ENCODE measurements at regions not wholly inside any gene's neighbourhood (a gene's known extent, or its start where the extent isn't known, plus 50 kb on each side); places are given as distances from the start of the nearest gene placed in this dataset.

DNA sequence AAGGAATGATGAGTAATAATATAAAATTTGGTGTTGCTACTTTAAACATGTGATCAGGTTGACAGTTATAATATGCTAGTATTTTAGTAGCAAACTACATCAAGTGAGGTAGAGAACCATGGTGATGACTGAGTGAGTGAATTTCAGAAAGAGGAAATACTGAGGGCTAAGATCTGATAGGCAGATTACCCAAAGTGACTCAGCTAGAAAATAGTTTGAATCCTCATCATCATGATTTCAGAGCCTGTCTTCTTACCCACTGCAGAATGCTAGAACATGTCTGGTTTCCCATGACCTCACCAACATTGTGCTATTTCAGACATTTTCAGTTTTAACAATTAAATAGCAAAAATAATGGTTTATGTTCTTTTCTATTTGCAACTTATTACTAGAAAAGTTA, 602.1 kb downstream of the TAF11L14 start:
- no peak for DNase-seq (ENCODE audit: extremely low spot score)
- CTCF ChIA-PET = no interaction called here
- POLR2A ChIA-PET = no interaction called here
- TF ChIP-seq, protein P1, sequence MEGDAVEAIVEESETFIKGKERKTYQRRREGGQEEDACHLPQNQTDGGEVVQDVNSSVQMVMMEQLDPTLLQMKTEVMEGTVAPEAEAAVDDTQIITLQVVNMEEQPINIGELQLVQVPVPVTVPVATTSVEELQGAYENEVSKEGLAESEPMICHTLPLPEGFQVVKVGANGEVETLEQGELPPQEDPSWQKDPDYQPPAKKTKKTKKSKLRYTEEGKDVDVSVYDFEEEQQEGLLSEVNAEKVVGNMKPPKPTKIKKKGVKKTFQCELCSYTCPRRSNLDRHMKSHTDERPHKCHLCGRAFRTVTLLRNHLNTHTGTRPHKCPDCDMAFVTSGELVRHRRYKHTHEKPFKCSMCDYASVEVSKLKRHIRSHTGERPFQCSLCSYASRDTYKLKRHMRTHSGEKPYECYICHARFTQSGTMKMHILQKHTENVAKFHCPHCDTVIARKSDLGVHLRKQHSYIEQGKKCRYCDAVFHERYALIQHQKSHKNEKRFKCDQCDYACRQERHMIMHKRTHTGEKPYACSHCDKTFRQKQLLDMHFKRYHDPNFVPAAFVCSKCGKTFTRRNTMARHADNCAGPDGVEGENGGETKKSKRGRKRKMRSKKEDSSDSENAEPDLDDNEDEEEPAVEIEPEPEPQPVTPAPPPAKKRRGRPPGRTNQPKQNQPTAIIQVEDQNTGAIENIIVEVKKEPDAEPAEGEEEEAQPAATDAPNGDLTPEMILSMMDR (IDR thresholded peaks at IDR 0.05; ENCODE audit: control extremely low read depth, extremely low read depth, low read depth, missing control alignments) = no peak

DNA sequence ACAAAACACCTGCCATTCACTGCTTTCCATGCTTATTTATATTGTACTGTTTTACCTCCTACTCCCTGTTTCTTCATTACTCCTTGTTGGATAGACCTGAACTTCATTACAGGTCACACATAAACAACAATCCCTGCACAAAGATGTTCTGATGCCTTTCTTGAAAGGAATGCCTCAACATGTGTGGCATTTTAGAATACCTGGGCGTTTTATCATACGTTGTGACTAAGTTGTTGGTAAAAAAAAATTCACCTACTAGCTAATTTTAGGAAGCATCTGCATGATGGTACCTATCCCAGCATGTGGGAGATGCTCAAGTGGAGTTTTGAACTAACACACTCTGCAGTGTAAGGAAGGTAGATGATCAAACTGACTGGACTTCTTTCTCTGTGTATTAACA, 604.1 kb downstream of the TAF11L14 start:
- ChIA-PET POLR2A (no interaction called here), CTCF (no interaction called here)
- TF ChIP-seq, protein P1 (IDR thresholded peaks at IDR 0.05; ENCODE audit: control extremely low read depth, extremely low read depth, low read depth, missing control alignments) = no peak
- DNase-seq (ENCODE audit: extremely low spot score) = no peak

DNA sequence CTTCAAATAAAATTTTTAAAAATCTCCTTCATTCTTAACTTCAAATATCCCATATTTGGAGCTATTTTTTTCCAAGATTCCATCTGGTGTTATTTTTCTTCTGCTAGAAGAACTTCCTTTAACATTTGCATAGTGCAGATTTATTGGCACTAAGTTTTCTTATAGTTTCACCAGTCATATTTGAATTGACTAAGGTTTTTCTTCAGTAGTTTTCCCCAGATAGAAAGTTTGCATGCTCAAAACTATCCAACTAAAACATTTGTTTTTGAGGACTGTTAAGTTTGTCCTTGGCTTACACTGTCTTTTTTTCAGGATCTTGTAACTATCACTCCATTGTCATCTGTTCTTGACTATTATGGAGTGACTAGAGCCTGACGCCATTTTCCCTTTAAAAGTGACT, 606.7 kb downstream of the TAF11L14 start:
- POLR2A ChIA-PET = no interaction called here
- CTCF ChIA-PET = no interaction called here
- TF ChIP-seq, protein P1 (IDR thresholded peaks at IDR 0.05; ENCODE audit: control extremely low read depth, extremely low read depth, low read depth, missing control alignments) = no peak
- no peak for DNase-seq (ENCODE audit: extremely low spot score)

DNA sequence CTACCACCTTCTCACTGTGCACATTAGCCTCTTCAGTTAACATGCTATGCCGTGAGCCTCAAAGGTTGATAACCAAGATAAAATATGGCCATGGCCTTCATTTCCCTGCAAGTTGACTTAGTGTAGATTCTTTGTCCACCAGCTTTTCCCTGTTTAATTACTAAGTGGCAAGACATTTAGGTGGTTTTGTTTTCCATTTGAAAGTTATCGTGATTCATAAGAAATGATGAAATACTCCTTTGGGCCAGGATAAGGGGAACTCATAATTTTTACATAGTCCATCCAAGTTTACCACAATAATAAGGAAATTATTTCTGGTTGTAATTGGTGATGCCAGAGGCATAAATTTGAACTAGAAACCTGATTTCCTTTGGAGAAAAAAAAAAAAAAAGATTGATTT, 609.6 kb downstream of the TAF11L14 start:
- TF ChIP-seq, protein P1 (IDR thresholded peaks at IDR 0.05; ENCODE audit: control extremely low read depth, extremely low read depth, low read depth, missing control alignments) = no peak
- ChIA-PET CTCF (no interaction called here), POLR2A (no interaction called here)
- DNase-seq (ENCODE audit: extremely low spot score) = no peak

DNA sequence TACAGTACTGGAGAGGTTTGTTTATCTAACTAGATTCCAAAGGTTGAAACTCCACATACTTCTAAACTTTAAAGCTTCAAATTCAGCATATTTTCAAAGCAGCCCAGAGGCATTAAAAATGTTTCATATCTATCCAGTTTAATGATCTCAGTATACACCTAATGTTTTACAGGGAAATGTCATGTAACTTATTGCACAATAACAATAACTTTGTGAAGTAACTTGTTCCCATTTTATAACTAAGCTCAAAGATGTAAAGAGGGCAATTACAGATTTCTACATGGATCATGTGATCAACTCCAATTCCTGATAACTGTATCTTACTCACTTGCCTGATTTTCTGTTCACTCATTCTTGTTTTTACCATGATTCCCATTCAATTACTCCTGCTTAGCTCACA, 610.0 kb downstream of the TAF11L14 start:
- ChIA-PET CTCF (no interaction called here), POLR2A (no interaction called here)
- DNase-seq (ENCODE audit: extremely low spot score) = no peak
- TF ChIP-seq, protein P1 (IDR thresholded peaks at IDR 0.05; ENCODE audit: control extremely low read depth, extremely low read depth, low read depth, missing control alignments) = no peak

DNA sequence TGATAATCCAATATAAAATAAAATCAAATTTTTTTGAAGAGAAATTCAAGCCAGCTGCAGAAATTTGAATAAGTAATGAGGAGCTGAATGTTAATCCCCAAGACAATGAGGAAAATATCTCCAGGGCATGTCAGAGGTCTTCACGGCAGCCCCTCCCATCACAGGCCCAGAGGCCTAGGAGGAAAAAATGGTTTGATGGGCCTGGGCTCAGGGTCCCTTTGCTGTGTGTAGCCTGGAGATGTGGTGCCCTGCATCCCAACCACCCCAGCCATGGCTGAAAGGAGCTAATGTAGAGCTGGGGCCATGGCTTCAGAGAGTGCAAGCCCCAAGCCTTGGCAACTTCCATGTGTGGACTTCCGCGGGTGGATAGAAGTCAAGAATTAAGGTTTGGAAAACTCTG, 618.3 kb downstream of the TAF11L14 start:
- ChIA-PET POLR2A (no interaction called here), CTCF (no interaction called here)
- DNase-seq (ENCODE audit: extremely low spot score) = no peak
- TF ChIP-seq, protein P1 (IDR thresholded peaks at IDR 0.05; ENCODE audit: control extremely low read depth, extremely low read depth, low read depth, missing control alignments) = no peak
